ENCODE measurements at regions not wholly inside any gene's neighbourhood (a gene's known extent, or its start where the extent isn't known, plus 50 kb on each side); places are given as distances from the start of the nearest gene placed in this dataset.

GRCh38 chr10:44161184-44161583 is 223.7 kb downstream of the CXCL12 start:
- TF ChIP-seq CTCF (conservative IDR thresholded peaks at IDR 0.05; ENCODE audit: low read length) (no peak), EZH2phosphoT487 (IDR thresholded peaks at IDR 0.05; ENCODE audit: borderline replicate concordance) (no peak)
